HepG2 (cell line): ENCODE measurements at regions not wholly inside any gene's neighbourhood (a gene's known extent, or its start where the extent isn't known, plus 50 kb on each side); places are given as distances from the start of the nearest gene placed in this dataset.

Source experiments
- CEBPB ChIP-seq: IDR thresholded peaks from 2 replicates; pipeline ENCODE4 v1.6.1; 2011; ENCODE audit warnings: low read depth, low read length, improper control_type of control experiment, borderline replicate concordance
- CTCF ChIP-seq: sonication (generic); formaldehyde crosslinking; IDR thresholded peaks from 2 replicates; pipeline ENCODE4 v1.5.0; 2020; ENCODE audit warnings: mild to moderate bottlenecking, missing genetic modification reagents, moderate library complexity
- ELF4 ChIP-seq: sonication (generic); formaldehyde crosslinking; IDR thresholded peaks from 2 replicates; pipeline ENCODE4 v1.5.0; 2020; ENCODE audit warnings: missing genetic modification reagents, mild to moderate bottlenecking, moderate library complexity, borderline replicate concordance
- HMGXB4 ChIP-seq, 2 experiments: sonication (generic) in 1 of 2; formaldehyde crosslinking in 1 of 2; IDR thresholded peaks; 2 replicates each; pipeline versions ENCODE4 v1.4.0 to v1.6.1; 2018 to 2020; ENCODE audit warnings: missing genetic modification reagents in 2 of 2, borderline replicate concordance in 1 of 2, low read depth in 1 of 2, mild to moderate bottlenecking in 1 of 2, missing biosample characterization in 1 of 2
- IRF1 ChIP-seq: sonication (generic); formaldehyde crosslinking; IDR thresholded peaks from 2 replicates; pipeline ENCODE4 v1.4.0; 2020; ENCODE audit warnings: low read depth, mild to moderate bottlenecking, missing genetic modification reagents
- SNAPC4 ChIP-seq: sonication (generic); formaldehyde crosslinking; IDR thresholded peaks from 2 replicates; pipeline ENCODE4 v1.4.0; 2020; ENCODE audit warnings: mild to moderate bottlenecking, missing genetic modification reagents
- ZNF639 ChIP-seq: conservative IDR thresholded peaks from 2 replicates; pipeline ENCODE4 v1.6.1; 2018; ENCODE audit warnings: missing genetic modification reagents

- TF ChIP-seq IRF1 (CRISPR knock-in tag) (no peak), ELF4 (CRISPR knock-in tag) (no peak), SNAPC4 (CRISPR knock-in tag) (no peak), CTCF (CRISPR knock-in tag) (no peak), CEBPB (no peak), ZNF639 (CRISPR knock-in tag) (no peak), HMGXB4 (CRISPR knock-in tag; IDR thresholded peaks at IDR 0.05; ENCODE audit: borderline replicate concordance in 1 of 2, low read depth in 1 of 2) (no peak)
Measured at GRCh38 chr5:107253246-107253645, 417.5 kb downstream of the EFNA5 start.
